ENCODE measurements at regions not wholly inside any gene's neighbourhood (a gene's known extent, or its start where the extent isn't known, plus 50 kb on each side); places are given as distances from the start of the nearest gene placed in this dataset.
"Not testable (repeated sequence)": the region's sequence is repeated elsewhere in the genome, so short reads cannot be mapped to it uniquely, and the experiment has no call there.

DNA sequence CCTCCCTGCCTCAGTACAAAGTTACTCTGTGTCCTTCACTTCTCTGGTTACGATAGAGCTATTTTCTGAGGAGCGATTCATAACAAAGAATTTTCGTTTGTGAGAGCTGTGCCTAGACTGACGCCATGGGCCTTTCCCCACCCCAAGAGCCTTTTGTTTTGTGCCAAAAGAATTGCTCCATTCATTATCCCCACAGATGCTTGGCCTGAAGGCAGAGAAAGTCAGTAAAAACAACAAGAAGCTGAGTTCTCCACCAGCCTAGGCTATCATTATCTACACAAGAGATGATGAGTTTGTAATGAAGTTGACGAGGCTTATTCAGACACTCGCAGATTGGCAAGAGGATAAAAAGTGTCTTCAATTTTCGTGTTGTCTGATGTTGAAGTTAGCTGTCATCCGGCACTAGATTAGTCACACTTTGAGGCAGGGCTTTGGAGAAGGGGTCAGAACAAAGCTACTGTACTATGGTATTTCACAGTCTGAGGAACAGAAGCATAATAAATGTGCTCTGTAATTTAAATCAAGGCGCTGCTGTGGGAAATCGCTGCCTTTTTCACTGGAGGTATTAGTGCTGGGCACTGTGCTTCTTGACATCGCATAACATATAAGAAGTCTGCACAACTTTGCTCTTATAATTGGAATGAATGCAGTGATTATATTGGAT lies 278.4 kb upstream of the FIGN start:
- DNase-seq (ENCODE audit: low read depth) = peak; percentile 89

DNA sequence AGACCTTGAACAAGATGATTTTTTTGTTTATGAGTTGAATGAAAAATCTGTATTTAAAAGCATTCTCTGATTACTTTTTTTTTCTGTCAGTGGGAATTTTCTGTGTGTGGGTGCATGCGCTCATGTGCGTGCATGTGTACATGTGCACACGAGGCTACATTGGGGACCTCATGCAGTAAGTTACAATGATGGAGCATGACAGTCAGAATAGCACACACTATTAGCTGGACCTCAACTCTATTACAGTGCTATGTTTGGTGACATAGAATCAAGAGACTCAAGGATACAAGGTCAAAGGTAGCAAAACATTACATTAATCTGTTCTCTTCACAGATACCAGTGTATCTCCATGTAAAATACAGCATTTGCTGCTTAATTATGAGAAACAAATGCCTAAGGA lies 276.8 kb upstream of the FIGN start:
- in situ Hi-C loops (cut with HindIII; ENCODE audit: low pct_unique_long_range_greater_than_20kb, low sequenced_read_pairs) = no loop called here
- DNase-seq (ENCODE audit: low read depth) = no peak

More for the DNA sequence above, 278.4 kb upstream of the FIGN start:
- in situ Hi-C loops (cut with HindIII; ENCODE audit: low pct_unique_long_range_greater_than_20kb, low sequenced_read_pairs) = no loop called here

- in situ Hi-C loops (cut with HindIII; ENCODE audit: low pct_unique_long_range_greater_than_20kb, low sequenced_read_pairs) = no loop called here
- DNase-seq (ENCODE audit: low read depth) = no peak
Observed at GRCh38 chr2:164009756-164010337, 274.0 kb upstream of the FIGN start.

GRCh38 chr2:164008752-164009151 lies 272.9 kb upstream of the FIGN start:
- in situ Hi-C loops (cut with HindIII; ENCODE audit: low pct_unique_long_range_greater_than_20kb, low sequenced_read_pairs) = no loop called here

DNA sequence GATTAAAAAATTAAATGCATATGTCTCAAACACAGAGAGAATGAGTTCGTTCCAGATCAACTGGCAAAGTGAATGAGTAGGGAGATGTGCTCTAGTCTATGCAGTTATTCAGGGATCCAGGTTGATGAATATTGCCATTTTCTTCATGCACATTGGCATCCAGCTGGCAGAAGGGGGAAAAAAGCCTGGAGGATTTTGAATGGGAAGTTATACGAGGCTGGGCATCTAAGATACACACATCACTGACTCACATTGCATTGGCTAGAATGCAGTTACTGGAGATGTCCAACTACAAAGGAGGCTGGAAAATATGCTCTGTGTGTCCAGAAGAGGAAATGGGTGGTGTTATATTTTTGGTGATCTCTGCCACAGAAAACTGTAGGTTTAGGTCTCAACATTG lies 270.9 kb upstream of the FIGN start:
- DNase-seq (ENCODE audit: low read depth) = no peak

More at GRCh38 chr2:164008752-164009151, 272.9 kb upstream of the FIGN start:
- DNase-seq (ENCODE audit: low read depth) = no peak

DNA sequence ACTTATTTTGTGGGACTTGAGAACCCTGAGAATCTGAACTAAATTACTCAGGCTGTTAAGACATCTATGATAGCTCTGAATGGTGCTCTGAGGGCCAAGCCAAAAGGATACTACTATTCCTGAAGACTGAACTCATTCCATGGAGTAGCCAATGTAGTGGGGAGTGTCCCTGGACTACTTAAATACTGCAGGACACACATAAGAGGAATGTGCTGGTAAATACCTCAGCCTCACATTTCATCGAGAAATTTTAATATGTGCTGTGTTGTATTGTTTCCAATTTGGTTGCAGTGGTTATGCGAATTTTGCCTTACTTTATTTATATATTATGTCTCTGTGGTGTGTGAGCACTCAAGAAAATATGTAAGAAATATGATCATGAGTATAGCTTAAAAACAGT lies 264.4 kb upstream of the FIGN start:
- no peak for DNase-seq (ENCODE audit: low read depth)
- in situ Hi-C loops (cut with HindIII; ENCODE audit: low pct_unique_long_range_greater_than_20kb, low sequenced_read_pairs) = no loop called here

More for the DNA sequence above, 270.9 kb upstream of the FIGN start:
- in situ Hi-C loops (cut with HindIII; ENCODE audit: low pct_unique_long_range_greater_than_20kb, low sequenced_read_pairs) = no loop called here

DNA sequence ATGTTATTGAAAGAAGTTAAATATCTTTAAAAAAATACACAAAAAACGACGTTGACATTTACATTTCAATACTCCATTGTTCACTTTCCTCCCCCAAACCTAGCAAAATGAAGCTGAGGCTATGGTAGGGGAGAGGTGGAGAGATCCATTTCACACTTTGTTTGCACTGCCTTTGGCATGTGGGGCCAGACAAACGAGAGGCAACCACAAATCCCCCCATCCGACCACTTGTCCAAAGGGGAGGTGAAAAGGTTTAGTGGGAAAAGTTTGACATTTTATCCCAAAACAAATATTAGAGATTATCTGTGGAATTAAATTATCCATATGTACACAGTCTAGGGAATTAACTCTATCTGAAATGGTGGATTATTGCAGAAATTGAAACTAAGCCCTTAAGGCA lies 261.7 kb upstream of the FIGN start:
- no peak for DNase-seq (ENCODE audit: low read depth)
- in situ Hi-C loops (cut with HindIII; ENCODE audit: low pct_unique_long_range_greater_than_20kb, low sequenced_read_pairs) = no loop called here

GRCh38 chr2:163990541-163990940 lies 254.7 kb upstream of the FIGN start:
- DNase-seq (ENCODE audit: low read depth) = no peak
- in situ Hi-C loops (cut with HindIII; ENCODE audit: low pct_unique_long_range_greater_than_20kb, low sequenced_read_pairs) = no loop called here

DNA sequence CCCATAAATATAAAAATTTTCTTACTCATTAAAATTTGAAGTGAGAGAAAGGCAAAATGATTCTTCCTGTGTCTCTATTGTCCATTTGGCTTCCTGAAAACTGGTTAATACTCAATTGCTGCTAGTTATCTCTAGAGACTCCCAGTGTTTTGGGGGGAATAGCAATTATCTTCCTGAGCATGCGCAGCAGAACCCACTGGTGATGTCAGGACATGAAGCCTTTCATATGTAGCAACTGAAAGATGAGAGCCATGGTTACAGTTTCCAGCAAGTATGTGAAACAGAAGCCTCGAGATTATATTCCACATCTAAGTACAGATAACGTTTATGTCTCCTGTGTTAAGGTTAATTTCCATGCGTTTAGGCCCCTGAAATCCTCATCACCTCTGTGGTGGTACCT lies 254.3 kb upstream of the FIGN start:
- no peak for DNase-seq (ENCODE audit: low read depth)
- in situ Hi-C loops (cut with HindIII; ENCODE audit: low pct_unique_long_range_greater_than_20kb, low sequenced_read_pairs) = no loop called here

- no peak for DNase-seq (ENCODE audit: low read depth)
- in situ Hi-C loops (cut with HindIII; ENCODE audit: low pct_unique_long_range_greater_than_20kb, low sequenced_read_pairs) = no loop called here
Observed at GRCh38 chr2:163987175-163987940, 251.6 kb upstream of the FIGN start.

DNA sequence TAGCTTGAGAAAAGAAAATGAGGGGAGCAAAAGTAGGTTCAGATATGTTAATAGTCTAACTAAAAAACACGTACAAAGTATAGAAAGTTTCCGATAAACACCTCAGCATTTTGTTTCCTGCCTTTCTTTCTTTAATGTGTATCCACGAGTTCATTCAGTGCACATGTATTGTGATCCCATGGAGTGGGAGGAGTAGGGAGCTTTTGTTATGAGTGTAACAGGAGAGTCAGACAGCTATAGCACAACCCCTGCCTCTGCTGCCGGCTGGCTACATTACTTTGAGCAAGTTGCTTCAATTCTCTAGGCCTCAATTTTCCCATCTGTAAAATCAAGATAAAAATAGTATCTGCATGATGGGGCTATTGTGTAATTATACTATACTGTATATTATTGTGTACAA lies 249.2 kb upstream of the FIGN start:
- in situ Hi-C loops (cut with HindIII; ENCODE audit: low pct_unique_long_range_greater_than_20kb, low sequenced_read_pairs) = no loop called here
- no peak for DNase-seq (ENCODE audit: low read depth)

DNA sequence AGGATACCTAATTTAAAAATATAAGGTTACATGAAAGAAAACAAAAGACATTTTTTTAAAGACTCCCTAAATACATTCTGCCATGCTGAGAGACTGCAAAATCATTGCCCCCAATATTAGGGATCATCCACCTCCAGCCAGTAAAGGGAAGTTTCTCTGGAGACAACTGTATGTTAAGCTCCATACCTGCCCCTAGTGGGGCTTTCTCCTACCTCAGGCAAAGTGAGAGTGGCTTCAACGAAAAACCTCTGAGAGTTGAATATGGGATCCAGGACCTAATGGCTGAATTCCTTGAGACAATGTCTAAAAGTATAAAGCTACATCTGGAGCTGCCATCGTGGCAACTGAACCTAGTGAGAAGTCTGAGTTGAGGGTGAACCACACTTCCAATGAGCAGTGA lies 248.1 kb upstream of the FIGN start:
- no peak for DNase-seq (ENCODE audit: low read depth)
- in situ Hi-C loops (cut with HindIII; ENCODE audit: low pct_unique_long_range_greater_than_20kb, low sequenced_read_pairs) = no loop called here

DNA sequence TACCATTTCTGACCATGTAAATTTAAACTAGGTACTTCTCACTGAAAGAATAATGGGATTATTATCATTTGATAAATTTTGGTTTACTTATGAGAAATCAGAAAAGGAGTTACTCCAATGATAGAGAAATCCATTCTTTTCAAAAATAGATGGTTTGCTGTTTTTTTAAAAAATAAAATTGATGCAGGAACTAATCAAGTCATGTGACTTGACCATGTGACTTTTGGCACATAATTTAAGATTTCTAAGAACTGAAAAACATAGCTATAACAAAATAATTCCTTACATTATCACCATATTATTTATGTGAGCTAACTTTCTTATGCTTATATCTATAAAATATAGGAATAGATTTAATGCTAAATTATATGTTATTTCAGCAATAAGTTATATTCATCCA lies 247.1 kb upstream of the FIGN start:
- DNase-seq (ENCODE audit: low read depth) = no peak
- in situ Hi-C loops (cut with HindIII; ENCODE audit: low pct_unique_long_range_greater_than_20kb, low sequenced_read_pairs) = no loop called here

GRCh38 chr2:163974766-163975165 lies 239.0 kb upstream of the FIGN start:
- in situ Hi-C loops (cut with HindIII; ENCODE audit: low pct_unique_long_range_greater_than_20kb, low sequenced_read_pairs) = no loop called here
- no peak for DNase-seq (ENCODE audit: low read depth)

GRCh38 chr2:163970058-163970813 lies 234.4 kb upstream of the FIGN start:
- DNase-seq (ENCODE audit: low read depth) = no peak
- in situ Hi-C loops (cut with HindIII; ENCODE audit: low pct_unique_long_range_greater_than_20kb, low sequenced_read_pairs) = no loop called here

- DNase-seq (ENCODE audit: low read depth); in situ Hi-C loops (cut with HindIII; ENCODE audit: low pct_unique_long_range_greater_than_20kb, low sequenced_read_pairs): not testable (repeated sequence)
Observed at GRCh38 chr2:163964278-163964677, 228.5 kb upstream of the FIGN start.

- no peak for DNase-seq (ENCODE audit: low read depth)
- in situ Hi-C loops (cut with HindIII; ENCODE audit: low pct_unique_long_range_greater_than_20kb, low sequenced_read_pairs) = no loop called here
Observed at GRCh38 chr2:163953390-163953907, 217.6 kb upstream of the FIGN start.

- DNase-seq (ENCODE audit: low read depth) = no peak
- in situ Hi-C loops (cut with HindIII; ENCODE audit: low pct_unique_long_range_greater_than_20kb, low sequenced_read_pairs) = no loop called here
Observed at GRCh38 chr2:163951312-163951711, 215.5 kb upstream of the FIGN start.

GRCh38 chr2:163949693-163950092 lies 213.9 kb upstream of the FIGN start:
- in situ Hi-C loops (cut with HindIII; ENCODE audit: low pct_unique_long_range_greater_than_20kb, low sequenced_read_pairs) = no loop called here
- no peak for DNase-seq (ENCODE audit: low read depth)
